ENCODE measurements at regions not wholly inside any gene's neighbourhood (a gene's known extent, or its start where the extent isn't known, plus 50 kb on each side); places are given as distances from the start of the nearest gene placed in this dataset.

GRCh38 chr3:153596401-153596800 is 434.4 kb downstream of the RAP2B start:
- no peak for DNase-seq (ENCODE audit: low spot score in 2 of 2)
- no peak overlapping the region for H3K27ac ChIP-seq
- no peaks in the 10 kb centered on the region for H3K4me1 ChIP-seq
- H3K4me3 ChIP-seq, result no peak overlapping the region
- no peaks in the 10 kb centered on the region for H3K36me3 ChIP-seq
- H3K27me3 ChIP-seq, result no peaks in the 10 kb centered on the region
- no peak for TF ChIP-seq CTCF (IDR thresholded peaks at IDR 0.05)
- intact Hi-C loops (cut with DNase I), result loop anchor here (5.0 kb wide), 1 partner anchor 554 kb away; no protein-coding TSS in a partner anchor
- no peaks in the 10 kb centered on the region for H3K9me3 ChIP-seq

GRCh38 chr3:153599685-153600084 is 437.7 kb downstream of the RAP2B start:
- TF ChIP-seq CTCF (IDR thresholded peaks at IDR 0.05), result no peak
- Histone ChIP-seq H3K4me1 (no peaks in the 10 kb centered on the region), H3K36me3 (no peaks in the 10 kb centered on the region), H3K27ac (no peak overlapping the region), H3K4me3 (no peak overlapping the region), H3K9me3 (no peaks in the 10 kb centered on the region), H3K27me3 (no peaks in the 10 kb centered on the region)
- intact Hi-C loops (cut with DNase I), result loop anchor here (2.0 to 5.0 kb wide), 2 partner anchors 27 to 557 kb away; no protein-coding TSS in a partner anchor
- no peak for DNase-seq (ENCODE audit: low spot score in 2 of 2)

DNA sequence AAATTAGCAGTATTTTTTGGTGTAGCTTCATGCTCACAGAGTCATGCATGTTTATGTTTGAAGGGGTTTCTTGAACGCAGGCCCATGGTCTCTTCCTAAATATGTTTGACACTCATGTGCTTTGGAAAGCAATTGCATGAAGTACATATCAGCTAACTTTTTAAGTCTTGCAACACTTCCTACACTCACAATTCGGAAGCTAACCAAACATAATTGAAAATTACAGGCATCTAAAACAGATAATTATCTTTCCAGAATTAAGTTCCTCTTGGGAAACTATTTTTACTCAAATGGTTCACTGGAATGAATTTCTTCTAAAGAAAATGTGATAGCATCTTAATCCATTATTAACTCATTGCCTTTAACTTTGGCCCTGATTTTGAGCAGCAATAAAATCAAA is 438.9 kb downstream of the RAP2B start:
- Histone ChIP-seq H3K27me3 (no peaks in the 10 kb centered on the region), H3K4me3 (no peak overlapping the region), H3K27ac (no peak overlapping the region), H3K9me3 (no peaks in the 10 kb centered on the region), H3K4me1 (no peaks in the 10 kb centered on the region), H3K36me3 (no peaks in the 10 kb centered on the region)
- intact Hi-C loops (cut with DNase I), result loop anchor here (2.0 kb wide), 1 partner anchor 28 kb away; no protein-coding TSS in a partner anchor
- no peak for TF ChIP-seq CTCF (IDR thresholded peaks at IDR 0.05)
- no peak for DNase-seq (ENCODE audit: low spot score in 2 of 2)

DNA sequence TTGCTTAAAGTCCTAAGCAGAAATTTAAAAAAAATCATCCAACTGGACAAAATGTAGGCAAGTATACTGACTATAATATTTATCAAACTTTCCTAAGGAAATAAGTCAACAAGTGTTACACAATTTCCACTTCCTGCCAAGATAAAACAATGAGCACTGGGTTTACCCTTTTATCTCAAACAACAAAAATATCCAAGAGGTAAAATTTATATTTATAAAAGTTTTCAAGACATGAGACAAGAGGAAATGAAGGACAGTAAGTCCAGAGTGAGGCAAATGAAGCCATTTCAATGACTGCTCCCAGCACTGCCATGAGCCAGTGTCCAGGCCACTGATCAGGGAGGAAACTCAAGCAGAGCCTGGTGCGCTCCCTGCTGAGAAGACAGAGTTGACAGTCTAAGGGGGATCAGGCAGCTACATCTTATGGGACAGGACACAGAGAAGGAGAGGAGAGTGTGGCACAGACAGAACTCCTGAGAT is 439.4 kb downstream of the RAP2B start:
- no peak for DNase-seq (ENCODE audit: low spot score in 2 of 2)
- no peaks in the 10 kb centered on the region for H3K4me1 ChIP-seq
- H3K36me3 ChIP-seq, result no peaks in the 10 kb centered on the region
- no peak for TF ChIP-seq CTCF (IDR thresholded peaks at IDR 0.05)
- H3K27ac ChIP-seq, result no peak overlapping the region
- intact Hi-C loops (cut with DNase I), result loop anchor here (2.0 kb wide), 1 partner anchor 29 kb away; no protein-coding TSS in a partner anchor
- H3K27me3 ChIP-seq, result no peaks in the 10 kb centered on the region
- H3K9me3 ChIP-seq, result no peaks in the 10 kb centered on the region
- no peak overlapping the region for H3K4me3 ChIP-seq

GRCh38 chr3:153602801-153603200 is 440.8 kb downstream of the RAP2B start:
- Histone ChIP-seq H3K27me3 (no peaks in the 10 kb centered on the region), H3K4me1 (no peaks in the 10 kb centered on the region), H3K27ac (no peak overlapping the region), H3K36me3 (no peaks in the 10 kb centered on the region), H3K9me3 (no peaks in the 10 kb centered on the region), H3K4me3 (no peak overlapping the region)
- intact Hi-C loops (cut with DNase I), result no loop called here
- no peak for DNase-seq (ENCODE audit: low spot score in 2 of 2)
- no peak for TF ChIP-seq CTCF (IDR thresholded peaks at IDR 0.05)

GRCh38 chr3:153614140-153614539 is 452.1 kb downstream of the RAP2B start:
- intact Hi-C loops (cut with DNase I), result no loop called here
- H3K4me1 ChIP-seq, result no peaks in the 10 kb centered on the region
- DNase-seq (ENCODE audit: low spot score in 2 of 2), result no peak
- H3K36me3 ChIP-seq, result no peaks in the 10 kb centered on the region
- H3K27me3 ChIP-seq, result no peaks in the 10 kb centered on the region
- no peak overlapping the region for H3K27ac ChIP-seq
- no peak overlapping the region for H3K4me3 ChIP-seq
- TF ChIP-seq CTCF (IDR thresholded peaks at IDR 0.05), result no peak
- H3K9me3 ChIP-seq, result no peaks in the 10 kb centered on the region
